ENCODE measurements at regions not wholly inside any gene's neighbourhood (a gene's known extent, or its start where the extent isn't known, plus 50 kb on each side); places are given as distances from the start of the nearest gene placed in this dataset.

DNA sequence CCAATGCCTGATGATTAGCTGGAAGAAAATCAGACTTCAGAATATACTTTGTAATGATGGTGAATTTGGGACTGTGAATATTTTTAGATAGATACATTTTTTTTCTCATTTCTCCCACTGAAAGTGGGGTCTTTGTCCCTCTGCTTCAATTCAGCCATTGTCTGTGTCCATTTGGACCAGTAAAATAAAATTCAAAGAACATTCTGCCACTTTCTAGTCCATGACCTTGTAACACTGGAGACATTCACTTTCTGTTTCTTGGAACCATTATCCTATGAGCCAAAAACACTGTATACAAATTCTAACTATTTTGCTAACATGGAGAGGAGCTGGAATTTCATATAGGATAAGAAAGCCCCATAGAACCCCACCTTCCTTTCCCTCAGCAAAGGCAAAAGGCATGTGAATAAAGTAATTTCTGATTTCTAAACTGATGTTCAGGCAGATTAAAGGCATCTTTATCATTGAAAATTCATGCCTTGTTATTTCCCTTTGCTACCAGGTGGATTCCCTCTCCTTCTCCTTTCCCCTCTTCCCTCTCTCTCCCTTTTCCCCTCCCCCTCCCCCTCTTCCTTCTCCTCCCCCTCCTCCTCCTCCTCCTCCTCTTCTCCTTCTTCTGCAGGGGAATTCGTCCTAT lies 2010.4 kb upstream of the LRRTM1 start:
- Histone ChIP-seq H3K27me3 (ENCODE audit: control insufficient read depth in 1 of 2, insufficient read depth in 2 of 2, low read length in 2 of 2) (no peaks in the 10 kb centered on the region), H3K4me3 (ENCODE audit: low read depth in 1 of 2, low read length in 2 of 2) (no peak overlapping the region), H3K4me1 (ENCODE audit: control insufficient read depth in 1 of 2, insufficient read depth in 2 of 2, low read length in 2 of 2) (no peaks in the 10 kb centered on the region), H3K27ac (ENCODE audit: low read depth, low read length) (no peak overlapping the region), H3K9me3 (ENCODE audit: control insufficient read depth in 1 of 2, low read length in 2 of 2) (no peaks in the 10 kb centered on the region), H3K9ac (ENCODE audit: low read depth in 1 of 2, low read length in 2 of 2) (no peak overlapping the region), H3K36me3 (ENCODE audit: control insufficient read depth in 1 of 2, insufficient read depth in 2 of 2, low read length in 2 of 2) (no peaks in the 10 kb centered on the region)

DNA sequence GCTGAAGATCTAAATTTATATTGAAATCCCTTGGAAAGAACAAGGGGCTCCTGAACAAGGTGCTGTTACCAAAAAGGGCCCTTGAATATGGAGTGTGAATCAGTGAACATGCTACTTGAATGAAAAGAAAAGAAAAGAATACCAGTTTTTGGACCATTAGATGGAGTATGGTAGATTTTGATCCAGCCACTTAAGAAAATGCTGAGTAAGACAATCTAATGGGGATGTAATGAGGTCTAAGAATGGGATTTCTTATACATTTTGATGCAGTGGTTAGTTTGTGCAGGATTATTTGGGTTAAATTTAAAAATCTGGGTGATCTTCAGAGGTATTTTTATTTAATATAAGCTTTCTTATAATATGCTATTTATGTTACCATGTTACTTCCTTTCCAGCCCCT lies 2003.0 kb upstream of the LRRTM1 start:
- H3K9ac ChIP-seq (ENCODE audit: low read depth in 1 of 2, low read length in 2 of 2) = no peak overlapping the region
- no peaks in the 10 kb centered on the region for H3K27me3 ChIP-seq (ENCODE audit: control insufficient read depth in 1 of 2, insufficient read depth in 2 of 2, low read length in 2 of 2)
- no peaks in the 10 kb centered on the region for H3K36me3 ChIP-seq (ENCODE audit: control insufficient read depth in 1 of 2, insufficient read depth in 2 of 2, low read length in 2 of 2)
- no peaks in the 10 kb centered on the region for H3K9me3 ChIP-seq (ENCODE audit: control insufficient read depth in 1 of 2, low read length in 2 of 2)
- H3K4me3 ChIP-seq (ENCODE audit: low read depth in 1 of 2, low read length in 2 of 2) = no peak overlapping the region
- H3K27ac ChIP-seq (ENCODE audit: low read depth, low read length) = no peak overlapping the region
- H3K4me1 ChIP-seq (ENCODE audit: control insufficient read depth in 1 of 2, insufficient read depth in 2 of 2, low read length in 2 of 2) = no peaks in the 10 kb centered on the region

DNA sequence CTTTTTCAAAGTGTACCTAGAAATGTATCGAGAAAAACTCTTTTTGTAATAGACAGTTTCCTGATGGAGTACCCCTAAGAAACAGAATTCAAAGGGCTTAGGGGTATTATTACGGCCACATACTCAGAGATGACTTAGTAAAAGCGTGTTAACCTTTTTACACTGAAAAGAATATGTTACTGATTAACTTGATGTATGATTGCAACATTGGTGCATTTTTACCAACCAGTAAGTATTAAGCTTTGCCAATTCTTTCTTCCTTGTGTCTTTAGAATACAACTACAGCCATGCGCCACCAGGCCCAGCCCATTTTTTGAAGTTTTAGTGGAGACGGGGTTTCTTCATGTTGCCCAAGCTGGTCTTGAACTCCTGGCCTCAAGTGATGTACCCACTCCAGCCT lies 1997.0 kb upstream of the LRRTM1 start:
- no peaks in the 10 kb centered on the region for H3K4me1 ChIP-seq (ENCODE audit: control insufficient read depth in 1 of 2, insufficient read depth in 2 of 2, low read length in 2 of 2)
- H3K27ac ChIP-seq (ENCODE audit: low read depth, low read length) = no peak overlapping the region
- H3K27me3 ChIP-seq (ENCODE audit: control insufficient read depth in 1 of 2, insufficient read depth in 2 of 2, low read length in 2 of 2) = no peaks in the 10 kb centered on the region
- H3K9me3 ChIP-seq (ENCODE audit: control insufficient read depth in 1 of 2, low read length in 2 of 2) = peaks cover 4% of the 10 kb centered on the region in 2 donors
- H3K36me3 ChIP-seq (ENCODE audit: control insufficient read depth in 1 of 2, insufficient read depth in 2 of 2, low read length in 2 of 2) = no peaks in the 10 kb centered on the region
- H3K9ac ChIP-seq (ENCODE audit: low read depth in 1 of 2, low read length in 2 of 2) = no peak overlapping the region
- no peak overlapping the region for H3K4me3 ChIP-seq (ENCODE audit: low read depth in 1 of 2, low read length in 2 of 2)

- no peaks in the 10 kb centered on the region for H3K36me3 ChIP-seq (ENCODE audit: control insufficient read depth in 1 of 2, insufficient read depth in 2 of 2, low read length in 2 of 2)
Observed at GRCh38 chr2:82289446-82289845, 1984.9 kb upstream of the LRRTM1 start.

GRCh38 chr2:82283075-82283474 lies 1978.5 kb upstream of the LRRTM1 start:
- no peak overlapping the region for H3K4me3 ChIP-seq (ENCODE audit: low read depth in 1 of 2, low read length in 2 of 2)
- H3K36me3 ChIP-seq (ENCODE audit: control insufficient read depth in 1 of 2, insufficient read depth in 2 of 2, low read length in 2 of 2) = no peaks in the 10 kb centered on the region
- H3K9ac ChIP-seq (ENCODE audit: low read depth in 1 of 2, low read length in 2 of 2) = no peak overlapping the region
- no peaks in the 10 kb centered on the region for H3K9me3 ChIP-seq (ENCODE audit: control insufficient read depth in 1 of 2, low read length in 2 of 2)
- H3K4me1 ChIP-seq (ENCODE audit: control insufficient read depth in 1 of 2, insufficient read depth in 2 of 2, low read length in 2 of 2) = no peaks in the 10 kb centered on the region
- H3K27me3 ChIP-seq (ENCODE audit: control insufficient read depth in 1 of 2, insufficient read depth in 2 of 2, low read length in 2 of 2) = no peaks in the 10 kb centered on the region
- H3K27ac ChIP-seq (ENCODE audit: low read depth, low read length) = no peak overlapping the region

More at GRCh38 chr2:82289446-82289845, 1984.9 kb upstream of the LRRTM1 start:
- Histone ChIP-seq H3K27me3 (ENCODE audit: control insufficient read depth in 1 of 2, insufficient read depth in 2 of 2, low read length in 2 of 2) (no peaks in the 10 kb centered on the region), H3K4me3 (ENCODE audit: low read depth in 1 of 2, low read length in 2 of 2) (no peak overlapping the region), H3K4me1 (ENCODE audit: control insufficient read depth in 1 of 2, insufficient read depth in 2 of 2, low read length in 2 of 2) (no peaks in the 10 kb centered on the region), H3K9me3 (ENCODE audit: control insufficient read depth in 1 of 2, low read length in 2 of 2) (no peaks in the 10 kb centered on the region), H3K9ac (ENCODE audit: low read depth in 1 of 2, low read length in 2 of 2) (no peak overlapping the region), H3K27ac (ENCODE audit: low read depth, low read length) (no peak overlapping the region)

- Histone ChIP-seq H3K4me3 (ENCODE audit: low read depth in 1 of 2, low read length in 2 of 2) (no peak overlapping the region), H3K27ac (ENCODE audit: low read depth, low read length) (no peak overlapping the region), H3K4me1 (ENCODE audit: control insufficient read depth in 1 of 2, insufficient read depth in 2 of 2, low read length in 2 of 2) (no peaks in the 10 kb centered on the region), H3K9me3 (ENCODE audit: control insufficient read depth in 1 of 2, low read length in 2 of 2) (no peaks in the 10 kb centered on the region), H3K27me3 (ENCODE audit: control insufficient read depth in 1 of 2, insufficient read depth in 2 of 2, low read length in 2 of 2) (no peaks in the 10 kb centered on the region), H3K36me3 (ENCODE audit: control insufficient read depth in 1 of 2, insufficient read depth in 2 of 2, low read length in 2 of 2) (no peaks in the 10 kb centered on the region), H3K9ac (ENCODE audit: low read depth in 1 of 2, low read length in 2 of 2) (no peak overlapping the region)
Observed at GRCh38 chr2:82282111-82282882, 1977.7 kb upstream of the LRRTM1 start.

DNA sequence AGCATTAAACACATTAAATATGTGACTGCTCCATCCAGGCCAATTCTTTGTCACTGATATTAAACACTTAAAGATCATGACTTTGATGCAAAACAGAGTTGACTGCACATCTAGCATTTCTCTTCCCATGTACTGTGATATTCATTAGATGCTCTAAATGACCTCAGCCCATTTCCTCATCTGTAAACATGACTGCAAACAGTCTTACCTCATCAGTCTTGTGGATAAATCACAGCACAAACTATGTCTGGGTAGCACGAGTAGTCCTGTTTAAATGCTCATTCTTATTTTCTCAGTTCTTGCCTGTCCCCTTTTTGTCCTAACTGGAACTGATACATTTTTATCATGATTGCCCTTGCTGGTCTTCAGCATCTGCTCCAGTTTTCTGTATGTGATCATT lies 1974.8 kb upstream of the LRRTM1 start:
- H3K9ac ChIP-seq (ENCODE audit: low read depth in 1 of 2, low read length in 2 of 2) = no peak overlapping the region
- no peaks in the 10 kb centered on the region for H3K9me3 ChIP-seq (ENCODE audit: control insufficient read depth in 1 of 2, low read length in 2 of 2)
- H3K27ac ChIP-seq (ENCODE audit: low read depth, low read length) = no peak overlapping the region
- H3K4me1 ChIP-seq (ENCODE audit: control insufficient read depth in 1 of 2, insufficient read depth in 2 of 2, low read length in 2 of 2) = no peaks in the 10 kb centered on the region
- H3K4me3 ChIP-seq (ENCODE audit: low read depth in 1 of 2, low read length in 2 of 2) = no peak overlapping the region
- H3K36me3 ChIP-seq (ENCODE audit: control insufficient read depth in 1 of 2, insufficient read depth in 2 of 2, low read length in 2 of 2) = no peaks in the 10 kb centered on the region
- no peaks in the 10 kb centered on the region for H3K27me3 ChIP-seq (ENCODE audit: control insufficient read depth in 1 of 2, insufficient read depth in 2 of 2, low read length in 2 of 2)

GRCh38 chr2:82278416-82278815 lies 1973.9 kb upstream of the LRRTM1 start:
- no peak overlapping the region for H3K27ac ChIP-seq (ENCODE audit: low read depth, low read length)
- no peaks in the 10 kb centered on the region for H3K9me3 ChIP-seq (ENCODE audit: control insufficient read depth in 1 of 2, low read length in 2 of 2)
- H3K36me3 ChIP-seq (ENCODE audit: control insufficient read depth in 1 of 2, insufficient read depth in 2 of 2, low read length in 2 of 2) = no peaks in the 10 kb centered on the region
- no peaks in the 10 kb centered on the region for H3K27me3 ChIP-seq (ENCODE audit: control insufficient read depth in 1 of 2, insufficient read depth in 2 of 2, low read length in 2 of 2)
- H3K4me1 ChIP-seq (ENCODE audit: control insufficient read depth in 1 of 2, insufficient read depth in 2 of 2, low read length in 2 of 2) = no peaks in the 10 kb centered on the region
- H3K4me3 ChIP-seq (ENCODE audit: low read depth in 1 of 2, low read length in 2 of 2) = no peak overlapping the region
- H3K9ac ChIP-seq (ENCODE audit: low read depth in 1 of 2, low read length in 2 of 2) = no peak overlapping the region

GRCh38 chr2:82275599-82275998 lies 1971.0 kb upstream of the LRRTM1 start:
- Histone ChIP-seq H3K4me3 (ENCODE audit: low read depth in 1 of 2, low read length in 2 of 2) (no peak overlapping the region), H3K36me3 (ENCODE audit: control insufficient read depth in 1 of 2, insufficient read depth in 2 of 2, low read length in 2 of 2) (no peaks in the 10 kb centered on the region), H3K9me3 (ENCODE audit: control insufficient read depth in 1 of 2, low read length in 2 of 2) (no peaks in the 10 kb centered on the region), H3K4me1 (ENCODE audit: control insufficient read depth in 1 of 2, insufficient read depth in 2 of 2, low read length in 2 of 2) (no peaks in the 10 kb centered on the region), H3K27me3 (ENCODE audit: control insufficient read depth in 1 of 2, insufficient read depth in 2 of 2, low read length in 2 of 2) (no peaks in the 10 kb centered on the region), H3K9ac (ENCODE audit: low read depth in 1 of 2, low read length in 2 of 2) (no peak overlapping the region), H3K27ac (ENCODE audit: low read depth, low read length) (no peak overlapping the region)

DNA sequence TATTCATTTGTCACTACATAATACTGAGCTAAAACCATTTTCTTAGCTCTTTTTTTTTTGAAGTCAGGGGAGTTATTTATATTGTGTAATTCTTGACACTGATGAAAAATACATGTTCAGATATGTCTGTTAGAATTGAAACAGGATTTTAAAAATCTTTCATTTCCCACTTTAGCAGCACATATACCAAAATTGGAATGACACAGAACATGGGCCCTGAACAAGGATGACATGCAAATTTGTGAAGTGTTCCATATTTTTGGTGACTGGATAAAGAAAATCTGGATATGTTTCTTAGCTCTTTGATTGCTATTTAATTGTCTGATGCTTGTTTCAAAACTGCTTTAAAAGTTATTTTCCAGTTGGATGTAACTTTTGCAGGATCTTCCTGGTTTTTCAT lies 1963.9 kb upstream of the LRRTM1 start:
- H3K4me1 ChIP-seq (ENCODE audit: control insufficient read depth in 1 of 2, insufficient read depth in 2 of 2, low read length in 2 of 2) = no peaks in the 10 kb centered on the region

More for the DNA sequence above, 1963.9 kb upstream of the LRRTM1 start:
- Histone ChIP-seq H3K9ac (ENCODE audit: low read depth in 1 of 2, low read length in 2 of 2) (no peak overlapping the region), H3K27me3 (ENCODE audit: control insufficient read depth in 1 of 2, insufficient read depth in 2 of 2, low read length in 2 of 2) (no peaks in the 10 kb centered on the region), H3K27ac (ENCODE audit: low read depth, low read length) (no peak overlapping the region), H3K9me3 (ENCODE audit: control insufficient read depth in 1 of 2, low read length in 2 of 2) (no peaks in the 10 kb centered on the region), H3K36me3 (ENCODE audit: control insufficient read depth in 1 of 2, insufficient read depth in 2 of 2, low read length in 2 of 2) (no peaks in the 10 kb centered on the region), H3K4me3 (ENCODE audit: low read depth in 1 of 2, low read length in 2 of 2) (no peak overlapping the region)

Measured in duodenal mucosa (tissue), 2 donors.